A673 (cell line): ENCODE measurements at regions not wholly inside any gene's neighbourhood (a gene's known extent, or its start where the extent isn't known, plus 50 kb on each side); places are given as distances from the start of the nearest gene placed in this dataset.

Experiments
- EZH2 ChIP-seq: fragments of 200-600 bp; sonication (generic); IDR thresholded peaks from 2 replicates; pipeline ENCODE4 v1.6.1; 2017; ENCODE audit warnings: borderline replicate concordance, low read depth, mild to moderate bottlenecking, mixed read lengths, antibody characterized with exemption, low read length; ENCODE audit not compliant: poor library complexity, severe bottlenecking
- TF ChIP-seq, protein P1 (sequence below): fragments of 300-800, 200-600 bp; sonication (generic); conservative IDR thresholded peaks from 2 replicates; pipeline ENCODE4 v1.5.1; 2017; ENCODE audit warnings: low read depth, mild to moderate bottlenecking, antibody characterized with exemption, low read length, moderate library complexity, mixed read lengths

DNA sequence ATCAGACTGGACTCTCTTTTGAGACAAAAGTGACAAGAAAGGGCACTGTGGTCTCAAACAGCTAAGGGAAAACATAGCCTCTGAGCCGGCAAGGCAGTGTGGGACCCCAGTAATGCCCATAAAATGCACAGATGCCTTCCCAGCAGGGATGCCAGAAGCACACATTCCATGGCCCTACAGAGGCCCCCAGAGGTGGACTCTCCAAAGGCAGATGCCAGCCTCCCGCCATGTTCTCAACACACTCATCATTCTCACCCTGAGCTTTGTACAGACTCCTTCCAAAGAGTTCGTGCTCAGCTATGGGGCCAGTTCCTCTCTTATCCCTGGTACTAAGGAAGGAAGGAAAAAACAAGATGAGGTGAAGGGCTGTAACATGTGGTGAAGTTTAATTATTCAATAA lies 67.1 kb upstream of the ATP12A start:
- TF ChIP-seq, protein P1, sequence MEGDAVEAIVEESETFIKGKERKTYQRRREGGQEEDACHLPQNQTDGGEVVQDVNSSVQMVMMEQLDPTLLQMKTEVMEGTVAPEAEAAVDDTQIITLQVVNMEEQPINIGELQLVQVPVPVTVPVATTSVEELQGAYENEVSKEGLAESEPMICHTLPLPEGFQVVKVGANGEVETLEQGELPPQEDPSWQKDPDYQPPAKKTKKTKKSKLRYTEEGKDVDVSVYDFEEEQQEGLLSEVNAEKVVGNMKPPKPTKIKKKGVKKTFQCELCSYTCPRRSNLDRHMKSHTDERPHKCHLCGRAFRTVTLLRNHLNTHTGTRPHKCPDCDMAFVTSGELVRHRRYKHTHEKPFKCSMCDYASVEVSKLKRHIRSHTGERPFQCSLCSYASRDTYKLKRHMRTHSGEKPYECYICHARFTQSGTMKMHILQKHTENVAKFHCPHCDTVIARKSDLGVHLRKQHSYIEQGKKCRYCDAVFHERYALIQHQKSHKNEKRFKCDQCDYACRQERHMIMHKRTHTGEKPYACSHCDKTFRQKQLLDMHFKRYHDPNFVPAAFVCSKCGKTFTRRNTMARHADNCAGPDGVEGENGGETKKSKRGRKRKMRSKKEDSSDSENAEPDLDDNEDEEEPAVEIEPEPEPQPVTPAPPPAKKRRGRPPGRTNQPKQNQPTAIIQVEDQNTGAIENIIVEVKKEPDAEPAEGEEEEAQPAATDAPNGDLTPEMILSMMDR, result no peak
- TF ChIP-seq EZH2, result no peak
